Esophagus muscularis mucosa (tissue), 4 donors: ENCODE measurements at regions not wholly inside any gene's neighbourhood (a gene's known extent, or its start where the extent isn't known, plus 50 kb on each side); places are given as distances from the start of the nearest gene placed in this dataset.

Experiments
- DNase-seq: peaks from one replicate; pipeline ENCODE4 v3.0.0-alpha.2; 2017; ENCODE audit errors: extremely low spot score
- H3K27ac ChIP-seq, 4 donors: fragments of 200-600 bp; sonication (generic); replicated peaks in 1 of 4; 1 replicate in 3 of 4; 2 replicates in 1 of 4; pipeline ENCODE4 v1.5.1; 2016 to 2019; ENCODE audit warnings: mild to moderate bottlenecking in 1 of 4
- H3K27me3 ChIP-seq, 4 donors: fragments of 200-600 bp; sonication (generic); one replicate each; pipeline versions ENCODE4 v1.5.1 to v1.6.0; 2016 to 2019
- H3K36me3 ChIP-seq, 4 donors: fragments of 200-600 bp; sonication (generic); one replicate each; pipeline ENCODE4 v1.5.1; 2016 to 2019
- H3K4me1 ChIP-seq, 4 donors: fragments of 200-600 bp; sonication (generic); one replicate each; pipeline ENCODE4 v1.5.1; 2016 to 2019
- H3K4me3 ChIP-seq, 4 donors: fragments of 200-600 bp; sonication (generic); 1 replicate in 2 of 4; 2 replicates in 2 of 4; pipeline ENCODE4 v1.5.1; 2016 to 2019; ENCODE audit warnings: mild to moderate bottlenecking in 4 of 4, moderate library complexity in 1 of 4
- H3K9me3 ChIP-seq, 4 donors: fragments of 200-600 bp; sonication (generic); 1 replicate in 3 of 4; 2 replicates in 1 of 4; pipeline ENCODE4 v1.5.1; 2016 to 2019
- EP300 ChIP-seq: sonication (generic); formaldehyde crosslinking; IDR thresholded peaks from one replicate; pipeline ENCODE4 v1.6.1; 2017; ENCODE audit warnings: antibody characterized with exemption
- POLR2A ChIP-seq: fragments of 450-650 bp; IDR thresholded peaks from one replicate; pipeline ENCODE4 v1.6.1; 2017; ENCODE audit warnings: antibody characterized with exemption, moderate library complexity, mild to moderate bottlenecking, low read depth
- POLR2AphosphoS5 ChIP-seq, 2 donors: sonication (generic); formaldehyde crosslinking; IDR thresholded peaks; one replicate each; pipeline ENCODE4 v1.6.1; 2017; ENCODE audit warnings: antibody characterized with exemption in 2 of 2
- WGBS: methylation state at CpG from one replicate; pipeline ENCODE4 v1.1.5; 2018; 5-methylcytosine and 5-hydroxymethylcytosine counted together
- intact Hi-C: fragments of 100-400 bp; cut with DNase I; formaldehyde crosslinking; loops from one replicate; pipeline ENCODE4 v1.15.1; 2023
- TF ChIP-seq, protein P1 (sequence below), 3 experiments: fragments of 200-600 bp in 2 of 3; fragments of 450-650 bp in 1 of 3; sonication (generic) in 2 of 3; IDR thresholded peaks; one replicate each; pipeline ENCODE4 v1.5.1; 2017 to 2019; ENCODE audit warnings: antibody characterized with exemption in 3 of 3, mild to moderate bottlenecking in 2 of 3, moderate library complexity in 1 of 3

DNA sequence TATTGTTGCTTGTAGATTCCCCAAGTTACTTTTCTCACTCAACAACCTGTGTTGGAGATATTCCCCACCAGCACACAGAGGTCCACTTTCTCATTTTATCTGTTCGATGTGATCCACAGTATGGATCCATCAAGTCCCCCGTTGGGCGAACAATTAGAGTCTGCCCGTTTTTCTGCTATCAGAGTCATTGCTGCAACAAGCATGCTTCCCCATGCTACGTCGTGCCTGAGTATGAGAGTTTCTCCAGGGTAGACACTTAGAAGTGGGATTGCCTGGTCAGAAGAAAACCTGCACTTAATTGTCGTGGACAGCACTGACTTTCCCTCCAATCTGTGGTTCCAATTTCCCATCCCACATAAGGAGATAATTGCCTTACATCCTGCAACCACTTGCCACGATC is 62.7 kb upstream of the SHOX start:
- Histone ChIP-seq H3K27me3 (peaks cover 0 to 6% (median 0%) of the 10 kb centered on the region in 4 donors), H3K4me1 (no peaks in the 10 kb centered on the region), H3K36me3 (no peaks in the 10 kb centered on the region), H3K9me3 (peaks cover 0 to 3% (median 0%) of the 10 kb centered on the region in 4 donors), H3K27ac (no peak overlapping the region), H3K4me3 (no peak overlapping the region)
- 79% methylated on average over 8 of the region's 8 CpGs for WGBS
- intact Hi-C loops = no loop called here
- TF ChIP-seq POLR2A (no peak), EP300 (no peak), POLR2AphosphoS5 (IDR thresholded peaks at IDR 0.05) (no peak)
- TF ChIP-seq, protein P1, sequence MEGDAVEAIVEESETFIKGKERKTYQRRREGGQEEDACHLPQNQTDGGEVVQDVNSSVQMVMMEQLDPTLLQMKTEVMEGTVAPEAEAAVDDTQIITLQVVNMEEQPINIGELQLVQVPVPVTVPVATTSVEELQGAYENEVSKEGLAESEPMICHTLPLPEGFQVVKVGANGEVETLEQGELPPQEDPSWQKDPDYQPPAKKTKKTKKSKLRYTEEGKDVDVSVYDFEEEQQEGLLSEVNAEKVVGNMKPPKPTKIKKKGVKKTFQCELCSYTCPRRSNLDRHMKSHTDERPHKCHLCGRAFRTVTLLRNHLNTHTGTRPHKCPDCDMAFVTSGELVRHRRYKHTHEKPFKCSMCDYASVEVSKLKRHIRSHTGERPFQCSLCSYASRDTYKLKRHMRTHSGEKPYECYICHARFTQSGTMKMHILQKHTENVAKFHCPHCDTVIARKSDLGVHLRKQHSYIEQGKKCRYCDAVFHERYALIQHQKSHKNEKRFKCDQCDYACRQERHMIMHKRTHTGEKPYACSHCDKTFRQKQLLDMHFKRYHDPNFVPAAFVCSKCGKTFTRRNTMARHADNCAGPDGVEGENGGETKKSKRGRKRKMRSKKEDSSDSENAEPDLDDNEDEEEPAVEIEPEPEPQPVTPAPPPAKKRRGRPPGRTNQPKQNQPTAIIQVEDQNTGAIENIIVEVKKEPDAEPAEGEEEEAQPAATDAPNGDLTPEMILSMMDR (IDR thresholded peaks at IDR 0.05) = no peak
- no peak for DNase-seq

DNA sequence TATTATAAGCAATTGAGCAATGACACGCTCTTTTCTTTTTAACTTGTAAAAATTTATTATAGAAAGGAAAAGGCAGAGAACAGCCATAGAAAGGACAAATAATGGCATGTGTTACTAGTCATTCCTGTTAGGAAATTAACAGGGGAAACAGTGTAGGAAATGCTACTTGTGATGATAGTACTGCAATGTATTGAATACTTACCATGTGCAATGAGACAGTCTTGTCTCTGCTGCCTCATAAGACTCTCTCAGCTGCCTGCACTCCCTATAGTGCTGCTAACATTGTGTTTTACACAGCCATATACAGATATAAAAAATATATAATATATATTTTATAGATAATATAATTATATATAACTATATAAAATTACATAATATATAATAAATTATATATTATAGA is 62.3 kb upstream of the SHOX start:
- Histone ChIP-seq H3K36me3 (no peaks in the 10 kb centered on the region), H3K9me3 (peaks cover 0 to 3% (median 0%) of the 10 kb centered on the region in 4 donors), H3K27me3 (peaks cover 0 to 6% (median 0%) of the 10 kb centered on the region in 4 donors), H3K27ac (no peak overlapping the region), H3K4me1 (no peaks in the 10 kb centered on the region), H3K4me3 (no peak overlapping the region)
- WGBS = 85% methylated on average over 1 of the region's 1 CpG
- DNase-seq = no peak
- TF ChIP-seq POLR2AphosphoS5 (IDR thresholded peaks at IDR 0.05) (no peak), EP300 (no peak), POLR2A (no peak)
- TF ChIP-seq, protein P1 (IDR thresholded peaks at IDR 0.05) = no peak
- intact Hi-C loops = no loop called here

DNA sequence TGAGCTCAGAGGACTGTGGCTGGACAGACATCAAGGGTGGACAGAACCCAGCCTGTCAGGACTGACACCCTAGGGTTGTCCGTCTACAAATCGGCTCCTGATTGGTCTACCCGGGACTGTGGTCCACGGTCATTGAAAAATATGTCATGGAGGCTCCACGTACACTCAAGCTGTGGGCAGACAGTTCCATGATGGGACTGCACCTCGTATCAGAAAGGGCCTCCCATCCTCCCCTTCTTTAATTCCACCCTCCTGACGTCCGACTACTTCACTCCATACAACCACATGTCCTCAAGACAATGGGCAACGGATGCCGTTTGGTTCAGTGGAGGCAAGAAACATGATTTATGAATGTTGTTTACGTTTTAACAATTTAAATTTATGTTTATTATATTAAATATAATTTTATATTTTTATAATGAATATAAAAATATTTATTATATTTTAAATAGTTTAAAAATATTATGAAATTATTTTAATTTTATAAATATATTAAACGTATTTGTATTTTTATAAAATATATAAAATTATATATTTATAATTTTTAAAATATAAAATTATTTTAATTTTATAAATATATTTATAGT is 58.0 kb upstream of the SHOX start:
- Histone ChIP-seq H3K4me3 (no peak overlapping the region), H3K36me3 (no peaks in the 10 kb centered on the region), H3K27me3 (peaks cover 0 to 13% (median 0%) of the 10 kb centered on the region in 4 donors), H3K4me1 (no peaks in the 10 kb centered on the region), H3K27ac (no peak overlapping the region), H3K9me3 (peaks cover 0 to 16% (median 8%) of the 10 kb centered on the region in 4 donors)
- no peak for DNase-seq
- 79% methylated on average over 12 of the region's 12 CpGs for WGBS
- intact Hi-C loops = no loop called here
- TF ChIP-seq EP300 = no peak
- TF ChIP-seq POLR2A = no peak
- TF ChIP-seq POLR2AphosphoS5 (IDR thresholded peaks at IDR 0.05) = no peak
- TF ChIP-seq, protein P1 (IDR thresholded peaks at IDR 0.05) = no peak

DNA sequence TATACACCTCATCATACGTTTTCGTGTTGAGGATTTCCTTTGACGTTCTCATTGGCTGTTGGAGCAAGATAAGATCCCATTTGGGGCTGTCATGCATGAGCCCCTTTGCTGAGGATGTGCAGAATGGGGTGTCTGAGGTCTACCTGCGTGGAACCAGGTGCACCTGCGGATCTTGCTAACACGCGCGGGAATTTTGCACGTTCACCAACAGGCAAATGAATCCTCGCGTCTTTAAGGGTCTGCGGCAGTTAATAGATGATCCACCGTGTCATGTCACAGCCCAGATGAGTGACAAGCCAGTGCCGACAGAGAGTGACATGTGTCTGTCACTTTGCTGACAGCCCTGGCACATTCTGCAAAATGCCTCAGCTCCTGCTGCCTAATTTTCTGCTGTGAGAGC is 56.3 kb upstream of the SHOX start:
- Histone ChIP-seq H3K27me3 (peaks cover 0 to 13% (median 0%) of the 10 kb centered on the region in 4 donors), H3K27ac (no peak overlapping the region), H3K4me3 (no peak overlapping the region), H3K9me3 (peaks cover 0 to 16% (median 8%) of the 10 kb centered on the region in 4 donors), H3K4me1 (no peaks in the 10 kb centered on the region), H3K36me3 (no peaks in the 10 kb centered on the region)
- WGBS = 75% methylated on average over 14 of the region's 14 CpGs
- DNase-seq = no peak
- TF ChIP-seq POLR2AphosphoS5 (IDR thresholded peaks at IDR 0.05) = no peak
- TF ChIP-seq, protein P1 (IDR thresholded peaks at IDR 0.05) = no peak
- TF ChIP-seq POLR2A = no peak
- TF ChIP-seq EP300 = no peak
- intact Hi-C loops = no loop called here

DNA sequence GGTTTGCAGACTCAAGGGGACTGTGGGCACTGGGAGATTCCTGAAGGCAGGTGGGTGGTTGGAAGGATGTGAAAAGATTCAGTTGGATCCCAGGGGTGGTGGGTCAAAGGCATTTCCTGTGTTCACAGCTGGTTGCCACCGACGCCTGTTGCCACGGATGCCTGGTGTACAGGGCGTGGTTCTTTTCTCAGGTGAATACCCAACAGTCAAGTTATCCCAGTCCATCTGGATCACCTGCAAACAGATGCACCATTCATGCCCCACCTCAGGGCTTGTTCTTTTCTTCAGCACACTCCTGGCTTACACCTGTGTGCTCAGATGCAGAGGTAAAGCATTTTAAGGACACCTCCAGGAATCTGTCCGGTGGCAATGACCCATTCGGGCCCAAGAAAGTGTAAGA is 55.8 kb upstream of the SHOX start:
- Histone ChIP-seq H3K4me1 (no peaks in the 10 kb centered on the region), H3K27me3 (peaks cover 0 to 13% (median 0%) of the 10 kb centered on the region in 4 donors), H3K4me3 (no peak overlapping the region), H3K36me3 (no peaks in the 10 kb centered on the region), H3K27ac (no peak overlapping the region), H3K9me3 (peaks cover 0 to 16% (median 8%) of the 10 kb centered on the region in 4 donors)
- 71% methylated on average over 6 of the region's 6 CpGs for WGBS
- TF ChIP-seq POLR2AphosphoS5 (IDR thresholded peaks at IDR 0.05) (no peak), EP300 (no peak), POLR2A (no peak)
- TF ChIP-seq, protein P1 (IDR thresholded peaks at IDR 0.05) = no peak
- DNase-seq = no peak
- intact Hi-C loops = no loop called here
